Tibial artery (tissue), 4 donors: ENCODE measurements at regions not wholly inside any gene's neighbourhood (a gene's known extent, or its start where the extent isn't known, plus 50 kb on each side); places are given as distances from the start of the nearest gene placed in this dataset.
"Not testable (repeated sequence)": the region's sequence is repeated elsewhere in the genome, so short reads cannot be mapped to it uniquely, and the experiment has no call there.

ENCODE experiments used
- DNase-seq, 2 donors: peaks; one replicate each; pipeline ENCODE4 v3.0.0-alpha.2; 2019
- H3K27ac ChIP-seq, 2 donors: fragments of 200-600 bp; sonication (generic) in 1 of 2; 1 replicate in 1 of 2; 2 replicates in 1 of 2; pipeline ENCODE4 v1.5.1; 2018 to 2019; ENCODE audit warnings: mild to moderate bottlenecking in 1 of 2
- H3K27me3 ChIP-seq, 2 donors: fragments of 200-600 bp; sonication (generic) in 1 of 2; one replicate each; pipeline versions ENCODE4 v1.5.1 to v1.6.0; 2016 to 2019
- H3K36me3 ChIP-seq, 3 donors: fragments of 200-600 bp; sonication (generic) in 2 of 3; one replicate each; pipeline ENCODE4 v1.5.1; 2016 to 2019; ENCODE audit warnings: mild to moderate bottlenecking in 2 of 3
- H3K4me1 ChIP-seq, 4 donors: fragments of 200-600 bp; sonication (generic) in 2 of 4; 1 replicate in 3 of 4; 2 replicates in 1 of 4; pipeline ENCODE4 v1.5.1; 2016 to 2019
- H3K4me3 ChIP-seq, 2 donors: fragments of 200-600 bp; sonication (generic) in 1 of 2; 1 replicate in 1 of 2; 2 replicates in 1 of 2; pipeline ENCODE4 v1.5.1; 2018 to 2019; ENCODE audit warnings: mild to moderate bottlenecking in 2 of 2
- H3K9me3 ChIP-seq, 3 donors: fragments of 200-600 bp; sonication (generic) in 1 of 3; one replicate each; pipeline ENCODE4 v1.5.1; 2016 to 2019
- CTCF ChIP-seq, 2 experiments: fragments of 200-600 bp in 1 of 2; fragments of 450-650 bp in 1 of 2; IDR thresholded peaks; one replicate each; pipeline ENCODE4 v1.5.1; 2017 to 2019; ENCODE audit warnings: antibody characterized with exemption in 2 of 2, mild to moderate bottlenecking in 1 of 2, moderate library complexity in 1 of 2
- intact Hi-C: fragments of 100-400 bp; cut with DNase I; formaldehyde crosslinking; loops from one replicate; pipeline ENCODE4 v1.15.0; 2023; ENCODE audit warnings: low total_unique reads

- DNase-seq: no peak
- peaks cover 0 to 6% (median 0%) of the 10 kb centered on the region in 3 donors for H3K9me3 ChIP-seq
- no peak for TF ChIP-seq CTCF (IDR thresholded peaks at IDR 0.05)
- H3K4me1 ChIP-seq: peaks cover 0 to 2% (median 0%) of the 10 kb centered on the region in 4 donors
- H3K36me3 ChIP-seq: no peaks in the 10 kb centered on the region
- intact Hi-C loops: no loop called here
- H3K27ac ChIP-seq: no peak overlapping the region
- no peaks in the 10 kb centered on the region for H3K27me3 ChIP-seq
- H3K4me3 ChIP-seq: no peak overlapping the region
Observed at GRCh38 chr7:115276791-115277190, 354.9 kb downstream of the MDFIC start.

- H3K27ac ChIP-seq, H3K9me3 ChIP-seq, H3K36me3 ChIP-seq, H3K4me1 ChIP-seq, H3K4me3 ChIP-seq, DNase-seq, H3K27me3 ChIP-seq, intact Hi-C loops: not testable (repeated sequence)
Observed at GRCh38 chr7:115273855-115274254, 352.0 kb downstream of the MDFIC start.

- no peak for TF ChIP-seq CTCF (IDR thresholded peaks at IDR 0.05)
- Histone ChIP-seq H3K36me3 (no peaks in the 10 kb centered on the region), H3K4me1 (peaks cover 0 to 10% (median 0%) of the 10 kb centered on the region in 4 donors), H3K4me3 (no peak overlapping the region), H3K9me3 (peaks cover 0 to 6% (median 0%) of the 10 kb centered on the region in 3 donors), H3K27me3 (no peaks in the 10 kb centered on the region), H3K27ac (no peak overlapping the region)
- no peak for DNase-seq
- intact Hi-C loops: no loop called here
Observed at GRCh38 chr7:115273139-115273772, 351.4 kb downstream of the MDFIC start.

GRCh38 chr7:115271332-115272235, 349.7 kb downstream of the MDFIC start:
- no peaks in the 10 kb centered on the region for H3K36me3 ChIP-seq
- H3K4me3 ChIP-seq: no peak overlapping the region
- no peak overlapping the region for H3K27ac ChIP-seq
- DNase-seq: no peak
- TF ChIP-seq CTCF (IDR thresholded peaks at IDR 0.05): no peak
- intact Hi-C loops: no loop called here
- peaks cover 0 to 10% (median 0%) of the 10 kb centered on the region in 4 donors for H3K4me1 ChIP-seq
- H3K27me3 ChIP-seq: no peaks in the 10 kb centered on the region
- H3K9me3 ChIP-seq: no peaks in the 10 kb centered on the region

- no peak overlapping the region for H3K4me3 ChIP-seq
- no peak for TF ChIP-seq CTCF (IDR thresholded peaks at IDR 0.05)
- no peak for DNase-seq
- no peak overlapping the region for H3K27ac ChIP-seq
- H3K36me3 ChIP-seq: no peaks in the 10 kb centered on the region
- intact Hi-C loops: no loop called here
- no peaks in the 10 kb centered on the region for H3K27me3 ChIP-seq
- no peaks in the 10 kb centered on the region for H3K9me3 ChIP-seq
- peaks cover 0 to 10% (median 0%) of the 10 kb centered on the region in 4 donors for H3K4me1 ChIP-seq
Observed at GRCh38 chr7:115269486-115269885, 347.6 kb downstream of the MDFIC start.

- H3K4me1 ChIP-seq: peaks cover 0 to 10% (median 0%) of the 10 kb centered on the region in 4 donors
- H3K9me3 ChIP-seq: no peaks in the 10 kb centered on the region
- no peak overlapping the region for H3K27ac ChIP-seq
- TF ChIP-seq CTCF (IDR thresholded peaks at IDR 0.05): no peak
- H3K27me3 ChIP-seq: no peaks in the 10 kb centered on the region
- no peak for DNase-seq
- no peaks in the 10 kb centered on the region for H3K36me3 ChIP-seq
- no peak overlapping the region for H3K4me3 ChIP-seq
- intact Hi-C loops: no loop called here
Observed at GRCh38 chr7:115267503-115267902, 345.6 kb downstream of the MDFIC start.
